Posterior cingulate gyrus (tissue), 11 donors: ENCODE measurements at regions not wholly inside any gene's neighbourhood (a gene's known extent, or its start where the extent isn't known, plus 50 kb on each side); places are given as distances from the start of the nearest gene placed in this dataset.

Source experiments
- DNase-seq, 10 donors: peaks; one replicate each; pipeline versions ENCODE4 v3.0.0 to v3.0.0-alpha.2; 2020 to 2021; ENCODE audit warnings: mixed read lengths in 3 of 10
- intact Hi-C: fragments of 100-400 bp; cut with DNase I; formaldehyde crosslinking; loops from one replicate; pipeline ENCODE4 v1.15.1; 2023

- DNase-seq: no peak
- intact Hi-C loops: no loop called here
Measured at GRCh38 chr18:2304378-2305175, 266.7 kb downstream of the METTL4 start.

DNA sequence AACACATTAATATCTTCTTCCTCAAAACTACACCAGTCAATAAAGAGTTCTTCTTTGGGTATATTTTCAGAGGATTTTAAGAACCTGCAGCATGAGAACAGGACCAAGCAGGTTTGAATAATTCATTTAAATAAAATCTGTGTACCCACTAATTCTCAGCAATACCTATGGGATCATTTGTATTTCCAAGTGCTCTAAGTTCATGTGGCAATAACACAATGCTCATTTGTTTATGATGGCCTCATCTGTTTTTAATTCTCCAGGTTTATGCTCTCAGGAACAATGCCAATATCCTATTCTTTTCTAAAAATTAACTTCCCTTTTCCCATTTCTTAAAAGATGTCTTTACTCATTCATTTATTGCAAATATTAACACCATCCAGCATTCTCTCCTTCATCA lies 264.7 kb downstream of the METTL4 start:
- intact Hi-C loops: no loop called here
- DNase-seq: no peak

- intact Hi-C loops: no loop called here
Measured at GRCh38 chr18:2310886-2311285, 260.4 kb downstream of the METTL4 start.

GRCh38 chr18:2312440-2312839 lies 258.9 kb downstream of the METTL4 start:
- intact Hi-C loops: no loop called here
- no peak for DNase-seq

More at GRCh38 chr18:2310886-2311285, 260.4 kb downstream of the METTL4 start:
- DNase-seq: peak in 1 of 10 donors; percentile 54

DNA sequence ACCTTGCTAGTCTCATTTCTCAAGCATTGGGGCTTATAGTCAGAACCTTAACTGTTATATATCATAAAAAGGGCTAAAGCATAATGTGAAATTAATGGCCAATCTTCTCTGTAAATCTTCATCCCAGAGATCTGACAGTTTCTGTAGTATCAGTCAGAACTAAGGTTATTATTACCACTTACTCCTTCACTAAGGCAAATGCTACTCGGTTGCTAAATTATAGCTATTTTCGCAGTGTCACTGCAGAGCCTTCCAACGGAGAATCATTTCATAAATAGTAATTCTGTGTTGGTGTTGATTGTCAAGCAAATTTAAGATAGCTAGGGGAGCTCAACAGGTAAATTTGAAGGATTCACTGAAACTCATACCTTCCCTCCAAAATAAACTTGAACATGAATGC lies 258.0 kb downstream of the METTL4 start:
- intact Hi-C loops: no loop called here
- no peak for DNase-seq

DNA sequence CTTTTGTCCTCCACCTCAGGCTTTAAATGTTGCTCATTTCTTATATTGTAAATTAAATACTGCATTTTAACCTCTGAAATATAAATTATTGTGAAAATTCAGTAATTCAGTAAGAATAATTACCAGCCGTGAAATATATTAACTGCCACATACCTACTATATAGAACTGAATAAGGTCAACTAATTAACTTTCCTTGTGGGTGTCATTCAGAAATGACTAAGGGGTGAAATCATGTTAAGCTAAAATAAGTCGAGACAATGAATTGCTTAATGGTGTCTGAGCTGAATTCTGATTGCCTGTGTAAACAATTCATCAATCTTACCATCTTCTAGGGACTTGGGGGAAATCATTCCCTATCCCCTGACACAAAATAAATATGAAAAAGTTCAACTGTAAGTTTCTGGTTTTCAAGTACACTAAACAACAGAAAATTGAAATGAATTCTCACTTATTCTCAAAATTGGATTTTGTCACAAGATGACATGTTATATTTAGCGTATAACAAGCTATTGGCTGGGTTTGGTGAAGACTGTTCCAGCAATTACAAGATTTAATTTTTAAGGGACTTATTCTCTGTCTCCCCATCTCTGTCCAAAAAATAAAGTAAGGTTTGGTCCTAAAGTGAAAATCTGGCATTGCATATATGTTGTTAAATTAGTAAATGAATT lies 255.1 kb downstream of the METTL4 start:
- DNase-seq: no peak

DNA sequence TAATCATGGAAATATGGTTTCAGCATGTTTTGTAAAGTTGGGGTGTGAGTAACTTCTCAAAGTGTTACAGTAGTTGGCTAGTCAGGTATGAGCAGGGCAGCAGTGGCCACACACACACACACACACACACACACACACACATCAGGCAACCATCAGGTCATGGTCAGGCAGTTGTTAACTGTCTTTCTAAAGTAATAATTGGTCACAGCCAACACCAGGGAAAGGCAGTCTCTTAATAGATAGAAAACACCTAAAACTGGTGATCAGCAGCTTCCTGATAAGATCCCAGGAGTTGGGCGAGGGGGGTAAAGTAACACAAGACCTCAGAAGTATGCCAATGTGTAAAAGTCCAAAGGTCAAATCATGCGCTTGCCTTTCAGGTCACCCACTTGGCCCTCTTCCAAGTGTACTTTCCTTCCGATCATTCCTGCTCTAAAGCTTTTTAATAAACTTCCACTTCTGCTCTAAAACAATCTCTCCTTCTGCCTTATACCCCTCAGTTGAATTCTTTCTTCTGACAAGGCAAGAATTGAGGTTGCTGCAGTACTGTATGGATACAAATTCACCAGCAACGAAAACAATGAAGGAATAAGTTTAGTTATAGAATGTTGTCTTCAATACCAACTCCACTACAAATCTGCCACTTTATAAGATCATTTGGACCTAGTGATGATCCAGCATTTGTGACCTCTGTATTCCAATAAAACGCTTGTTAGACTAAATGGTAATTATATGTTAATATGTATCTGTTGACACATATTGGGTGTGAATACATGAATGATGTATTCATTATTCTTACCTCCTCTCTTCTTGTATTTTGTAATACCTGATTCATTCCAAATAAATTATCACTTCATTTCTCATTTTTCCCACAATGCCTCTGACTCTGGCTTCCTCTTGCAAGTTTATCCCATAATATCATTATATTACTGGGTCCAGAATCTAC lies 254.3 kb downstream of the METTL4 start:
- intact Hi-C loops: no loop called here
- no peak for DNase-seq

More for the DNA sequence above, 255.1 kb downstream of the METTL4 start:
- intact Hi-C loops: no loop called here

GRCh38 chr18:2324459-2324858 lies 246.8 kb downstream of the METTL4 start:
- intact Hi-C loops: no loop called here
- DNase-seq: no peak

DNA sequence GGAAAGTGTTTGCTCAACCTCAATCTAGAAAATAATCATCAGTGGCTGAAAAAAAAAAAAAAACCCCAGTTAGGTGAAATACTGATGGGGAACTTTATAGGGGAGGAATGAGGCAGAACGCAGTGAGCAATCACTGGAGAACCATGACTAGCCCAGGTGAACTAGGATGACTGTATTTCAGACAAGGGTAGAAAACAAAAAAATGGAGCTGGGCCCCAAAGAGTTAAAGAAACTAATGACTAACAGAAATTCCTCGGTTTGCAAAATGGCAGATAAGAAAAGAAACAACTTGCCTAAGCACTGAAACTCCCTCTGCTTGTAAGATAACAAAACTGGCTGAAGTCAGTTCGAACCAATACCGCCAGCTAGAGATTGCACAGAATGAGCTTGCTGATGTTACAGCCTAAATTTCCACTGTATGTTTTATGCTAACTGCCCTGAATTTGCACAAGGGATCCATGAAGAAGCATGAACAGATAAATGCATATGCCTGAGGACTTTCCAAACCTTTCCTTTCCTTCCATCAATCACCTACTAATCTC lies 245.9 kb downstream of the METTL4 start:
- DNase-seq: no peak
- intact Hi-C loops: no loop called here

GRCh38 chr18:2325933-2326332 lies 245.4 kb downstream of the METTL4 start:
- intact Hi-C loops: no loop called here
- DNase-seq: no peak

DNA sequence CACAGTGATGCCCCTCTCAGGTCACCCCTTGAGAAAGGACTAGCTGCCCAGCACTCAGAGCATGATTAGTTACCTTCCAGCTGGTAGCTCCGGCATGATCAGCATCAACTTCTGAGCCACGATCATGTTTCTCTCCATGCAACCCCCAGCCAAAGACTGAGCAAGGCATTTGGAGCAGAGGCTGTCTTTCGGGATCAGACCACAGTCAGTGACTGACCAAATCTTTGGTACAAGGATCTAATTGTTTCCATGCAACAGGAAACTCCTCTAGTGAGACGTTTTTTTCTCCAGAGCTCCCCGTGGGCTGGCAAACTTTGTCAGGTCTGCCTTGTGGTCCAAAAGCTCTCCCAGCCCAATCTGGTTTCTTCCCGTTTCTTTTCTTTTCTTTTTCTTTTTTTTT lies 244.3 kb downstream of the METTL4 start:
- intact Hi-C loops: no loop called here
- DNase-seq: no peak

DNA sequence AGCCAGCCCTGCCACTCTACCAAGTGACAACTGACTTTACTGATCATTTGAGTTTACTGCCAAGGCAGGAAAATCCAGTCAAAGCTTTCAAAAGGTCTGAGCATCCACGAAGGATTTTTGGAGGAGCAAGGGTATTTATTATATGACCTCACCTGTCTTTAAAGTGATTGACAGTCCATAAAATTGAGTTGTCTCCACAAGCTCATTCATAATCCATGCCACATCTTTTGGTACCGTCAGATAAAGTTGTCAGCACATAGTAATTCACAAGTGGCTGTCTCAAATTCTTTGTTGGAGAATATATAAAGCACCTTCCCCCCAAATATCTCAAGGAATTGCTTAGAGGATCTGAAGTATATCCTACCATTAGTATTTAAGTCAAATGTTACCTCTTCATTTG lies 240.5 kb downstream of the METTL4 start:
- no peak for DNase-seq
- intact Hi-C loops: no loop called here

DNA sequence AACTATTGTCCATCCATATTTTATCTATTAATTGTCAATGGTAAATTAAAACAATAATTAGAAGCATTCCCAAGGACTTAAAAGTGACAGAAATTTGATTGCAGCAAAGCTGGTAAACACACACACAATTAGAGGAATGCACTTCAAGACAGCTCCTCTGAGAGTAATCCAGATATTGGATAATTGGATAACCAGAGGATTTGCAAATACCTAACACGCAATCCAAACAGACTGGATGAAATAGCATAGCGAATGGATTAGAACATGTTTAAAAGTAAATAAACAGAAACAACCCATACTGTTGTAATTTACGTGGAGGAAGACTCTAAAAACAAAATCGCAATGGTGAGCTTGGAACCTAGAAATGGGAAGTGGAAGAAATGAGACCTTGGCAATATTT lies 239.8 kb downstream of the METTL4 start:
- intact Hi-C loops: no loop called here
- DNase-seq: no peak

DNA sequence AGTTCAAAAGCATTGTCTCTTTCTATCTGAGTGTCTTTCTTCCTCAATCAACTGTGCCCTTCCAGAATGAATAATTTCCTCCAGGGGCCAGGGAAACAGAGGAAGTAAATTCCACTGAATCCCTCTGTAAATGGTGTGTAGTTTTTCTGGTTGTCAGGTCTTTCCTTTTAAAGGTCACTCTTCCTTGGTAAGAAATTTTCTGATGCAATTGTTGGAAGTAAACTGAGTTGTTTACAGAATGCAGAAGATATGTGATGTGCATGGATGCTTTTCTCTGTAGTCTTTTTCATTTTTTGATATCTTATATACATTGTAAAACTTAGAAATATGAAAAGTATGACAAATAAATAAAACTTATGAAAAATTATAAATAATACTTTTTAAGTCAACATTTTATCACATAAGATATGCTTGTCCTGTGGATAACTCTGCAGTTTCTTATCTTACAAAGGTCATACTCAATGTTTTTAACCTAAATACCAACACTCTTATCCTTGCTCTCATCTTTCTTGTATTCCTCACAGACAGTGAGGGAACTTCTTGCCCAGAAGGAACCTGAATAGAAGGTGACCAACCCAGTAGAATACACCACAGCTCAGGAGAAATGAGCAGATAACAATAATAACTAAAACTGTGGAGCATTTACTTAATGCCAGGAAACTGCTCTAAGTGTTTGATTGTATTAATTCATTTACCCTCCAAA lies 234.5 kb downstream of the METTL4 start:
- no peak for DNase-seq
- intact Hi-C loops: loop anchor here (5.0 kb wide), 1 partner anchor 210 kb away; no protein-coding TSS in a partner anchor

GRCh38 chr18:2337552-2338141 lies 233.7 kb downstream of the METTL4 start:
- intact Hi-C loops: loop anchor here (5.0 kb wide), 1 partner anchor 210 kb away; no protein-coding TSS in a partner anchor
- peak in 2 of 10 donors; percentile 24 to 32 for DNase-seq

GRCh38 chr18:2338601-2339000 lies 232.7 kb downstream of the METTL4 start:
- intact Hi-C loops: loop anchor here (5.0 kb wide), 1 partner anchor 209 kb away; no protein-coding TSS in a partner anchor
- DNase-seq: no peak

DNA sequence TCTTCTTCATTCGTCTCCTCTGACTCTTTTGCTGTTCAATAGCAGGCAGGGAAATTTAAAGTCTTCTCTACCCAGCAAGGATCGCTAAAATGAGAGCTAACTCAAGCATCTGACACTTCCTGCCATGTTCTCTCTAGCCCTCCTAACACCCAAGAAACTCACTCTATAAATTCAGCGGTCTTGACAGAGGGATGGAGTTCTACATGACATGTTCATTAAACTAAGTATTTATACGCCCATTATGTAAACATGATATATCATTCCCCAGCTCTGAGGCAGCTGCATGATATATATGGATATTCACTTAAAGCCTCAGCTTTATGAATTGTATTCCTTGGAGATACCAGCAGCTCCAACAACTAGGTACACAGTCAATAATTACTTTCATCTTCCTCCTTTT lies 231.0 kb downstream of the METTL4 start:
- intact Hi-C loops: no loop called here
- DNase-seq: no peak

GRCh38 chr18:2348003-2348402 lies 223.3 kb downstream of the METTL4 start:
- intact Hi-C loops: no loop called here
- DNase-seq: no peak

- DNase-seq: no peak
- intact Hi-C loops: no loop called here
Measured at GRCh38 chr18:2351126-2351850, 220.0 kb downstream of the METTL4 start.
